Right renal cortex interstitium (tissue), 3 donors: ENCODE measurements at regions not wholly inside any gene's neighbourhood (a gene's known extent, or its start where the extent isn't known, plus 50 kb on each side); places are given as distances from the start of the nearest gene placed in this dataset.
"Not testable (repeated sequence)": the region's sequence is repeated elsewhere in the genome, so short reads cannot be mapped to it uniquely, and the experiment has no call there.

Experiments
- DNase-seq, 3 donors: peaks; one replicate each; pipeline ENCODE4 v3.0.0-alpha.2; 2013; ENCODE audit warnings: low read depth in 3 of 3, low spot score in 2 of 3

GRCh38 chr3:99586701-99587100 is 51.7 kb upstream of the COL8A1 start:
- no peak for DNase-seq

- DNase-seq, result no peak
Measured at GRCh38 chr3:99579965-99580364, 58.4 kb upstream of the COL8A1 start.

GRCh38 chr3:99579246-99579645 is 59.1 kb upstream of the COL8A1 start:
- no peak for DNase-seq

- no peak for DNase-seq
Measured at GRCh38 chr3:99578339-99578970, 59.9 kb upstream of the COL8A1 start.

- no peak for DNase-seq
Measured at GRCh38 chr3:99576904-99577559, 61.4 kb upstream of the COL8A1 start.

GRCh38 chr3:99575683-99576082 is 62.7 kb upstream of the COL8A1 start:
- no peak for DNase-seq

GRCh38 chr3:99570061-99570460 is 68.3 kb upstream of the COL8A1 start:
- no peak for DNase-seq

- no peak for DNase-seq
Measured at GRCh38 chr3:99568663-99569335, 69.6 kb upstream of the COL8A1 start.

- no peak for DNase-seq
Measured at GRCh38 chr3:99565331-99565730, 73.1 kb upstream of the COL8A1 start.

- no peak for DNase-seq
Measured at GRCh38 chr3:99562990-99563607, 75.3 kb upstream of the COL8A1 start.

GRCh38 chr3:99562138-99562537 is 76.3 kb upstream of the COL8A1 start:
- DNase-seq, result peak in 1 of 3 donors; percentile 38

- DNase-seq, result no peak
Measured at GRCh38 chr3:99561056-99561455, 77.3 kb upstream of the COL8A1 start.

GRCh38 chr3:99559196-99559595 is 79.2 kb upstream of the COL8A1 start:
- no peak for DNase-seq

- DNase-seq, result not testable (repeated sequence)
Measured at GRCh38 chr3:99555885-99556284, 82.5 kb upstream of the COL8A1 start.

GRCh38 chr3:99551520-99551919 is 86.9 kb upstream of the COL8A1 start:
- no peak for DNase-seq

GRCh38 chr3:99549957-99550603 is 88.3 kb upstream of the COL8A1 start:
- no peak for DNase-seq

- DNase-seq, result no peak
Measured at GRCh38 chr3:99549220-99549619, 89.2 kb upstream of the COL8A1 start.

GRCh38 chr3:99548674-99549073 is 89.7 kb upstream of the COL8A1 start:
- no peak for DNase-seq

- DNase-seq, result no peak
Measured at GRCh38 chr3:99545941-99546580, 92.3 kb upstream of the COL8A1 start.

GRCh38 chr3:99544786-99545281 is 93.6 kb upstream of the COL8A1 start:
- no peak for DNase-seq
